ENCODE measurements at regions not wholly inside any gene's neighbourhood (a gene's known extent, or its start where the extent isn't known, plus 50 kb on each side); places are given as distances from the start of the nearest gene placed in this dataset.

DNA sequence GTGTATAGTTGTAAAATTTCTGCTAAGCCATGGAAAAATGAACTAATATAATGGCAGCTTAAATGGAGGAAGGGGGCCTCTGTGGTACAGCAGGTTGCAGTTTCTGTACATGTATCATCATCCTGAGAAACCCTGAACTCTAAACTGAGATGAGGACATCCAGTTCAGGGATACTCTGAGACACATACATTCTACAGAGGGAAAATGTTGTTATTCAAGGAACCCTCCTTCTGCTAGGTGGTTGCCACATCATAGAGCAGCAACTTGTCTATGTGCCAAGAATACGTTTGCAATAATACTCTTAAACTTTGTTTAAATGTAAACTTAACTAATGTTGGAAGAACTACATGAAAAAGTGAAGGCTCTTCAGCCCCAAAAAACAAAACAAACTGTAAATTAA lies 1310.8 kb upstream of the WWC1 start:
- TF ChIP-seq CTCF (IDR thresholded peaks at IDR 0.05) (no peak), POLR2A (IDR thresholded peaks at IDR 0.05) (no peak)
